ENCODE measurements at regions not wholly inside any gene's neighbourhood (a gene's known extent, or its start where the extent isn't known, plus 50 kb on each side); places are given as distances from the start of the nearest gene placed in this dataset.

- TF ChIP-seq CTCF (IDR thresholded peaks at IDR 0.05 in 4 of 5, conservative IDR thresholded peaks at IDR 0.05 in 1 of 5), result no peak
- no peak for TF ChIP-seq POLR2A (IDR thresholded peaks at IDR 0.05)
Observed at GRCh38 chr2:76391678-76392077, 681.0 kb upstream of the GCFC2 start.
